ENCODE measurements at regions not wholly inside any gene's neighbourhood (a gene's known extent, or its start where the extent isn't known, plus 50 kb on each side); places are given as distances from the start of the nearest gene placed in this dataset.
"Not testable (repeated sequence)": the region's sequence is repeated elsewhere in the genome, so short reads cannot be mapped to it uniquely, and the experiment has no call there.

DNA sequence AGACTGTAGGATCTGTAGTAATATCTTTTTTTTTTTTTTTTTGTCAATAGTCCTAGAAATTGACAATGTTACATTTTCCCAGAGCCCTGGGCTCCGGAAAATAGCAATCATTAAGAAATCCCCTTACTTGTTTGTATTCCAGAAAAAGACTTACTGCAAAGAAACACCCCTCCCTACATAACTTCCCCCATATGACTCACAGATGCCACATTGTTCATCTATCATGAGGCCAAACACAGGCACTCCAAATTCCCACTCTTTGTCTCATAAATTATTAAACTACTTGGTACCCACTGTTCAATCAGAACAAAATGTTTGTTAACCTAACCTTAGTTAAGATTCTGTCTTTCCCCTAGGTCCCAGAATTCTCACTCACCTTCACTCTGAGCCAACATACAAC, 53.5 kb downstream of the TEX51 start:
- no peaks in the 10 kb centered on the region for H3K9me3 ChIP-seq (ENCODE audit: control insufficient read depth, low read length)
- H3K27ac ChIP-seq (ENCODE audit: low read length) = no peak overlapping the region
- no peak overlapping the region for H3K4me3 ChIP-seq (ENCODE audit: low read length)
- no peaks in the 10 kb centered on the region for H3K27me3 ChIP-seq (ENCODE audit: control insufficient read depth, insufficient read depth)
- DNase-seq (no peak), ATAC-seq (no peak)
- intact Hi-C loops (cut with DNase I) = no loop called here
- 84% methylated on average over 1 of the region's 1 CpG for WGBS
- H3K4me1 ChIP-seq (ENCODE audit: control insufficient read depth, insufficient read depth, low read length) = no peaks in the 10 kb centered on the region

GRCh38 chr2:126953483-126953882, 54.8 kb downstream of the TEX51 start:
- Histone ChIP-seq H3K4me3 (ENCODE audit: low read length) (no peak overlapping the region), H3K27me3 (ENCODE audit: control insufficient read depth, insufficient read depth) (no peaks in the 10 kb centered on the region), H3K9me3 (ENCODE audit: control insufficient read depth, low read length) (no peaks in the 10 kb centered on the region), H3K27ac (ENCODE audit: low read length) (no peak overlapping the region), H3K4me1 (ENCODE audit: control insufficient read depth, insufficient read depth, low read length) (no peaks in the 10 kb centered on the region)
- intact Hi-C loops (cut with DNase I) = no loop called here
- ATAC-seq (no peak), DNase-seq (no peak)
- 46% methylated on average over 2 of the region's 2 CpGs for WGBS

- no peak for ATAC-seq
- intact Hi-C loops (cut with DNase I) = no loop called here
- whole genome bisulfite sequencing = 52% methylated on average over 1 of the region's 1 CpG
- H3K27me3 ChIP-seq (ENCODE audit: control insufficient read depth, insufficient read depth) = no peaks in the 10 kb centered on the region
- no peaks in the 10 kb centered on the region for H3K9me3 ChIP-seq (ENCODE audit: control insufficient read depth, low read length)
- H3K4me1 ChIP-seq (ENCODE audit: control insufficient read depth, insufficient read depth, low read length) = no peaks in the 10 kb centered on the region
- no peak overlapping the region for H3K27ac ChIP-seq (ENCODE audit: low read length)
- DNase-seq = no peak
- H3K4me3 ChIP-seq (ENCODE audit: low read length) = no peak overlapping the region
Observed at GRCh38 chr2:126954831-126955230, 56.1 kb downstream of the TEX51 start.

- H3K27me3 ChIP-seq (ENCODE audit: control insufficient read depth, insufficient read depth); H3K9me3 ChIP-seq (ENCODE audit: control insufficient read depth, low read length); DNase-seq; H3K4me3 ChIP-seq (ENCODE audit: low read length); ATAC-seq; H3K4me1 ChIP-seq (ENCODE audit: control insufficient read depth, insufficient read depth, low read length); H3K27ac ChIP-seq (ENCODE audit: low read length); intact Hi-C loops (cut with DNase I): not testable (repeated sequence)
- 51% methylated on average over 4 of the region's 4 CpGs for WGBS
Observed at GRCh38 chr2:126956773-126957172, 58.1 kb downstream of the TEX51 start.

GRCh38 chr2:126963390-126963789, 64.7 kb downstream of the TEX51 start:
- ATAC-seq = no peak

GRCh38 chr2:126966601-126967000, 67.9 kb downstream of the TEX51 start:
- no peaks in the 10 kb centered on the region for H3K9me3 ChIP-seq (ENCODE audit: control insufficient read depth, low read length)
- no peak for DNase-seq
- intact Hi-C loops (cut with DNase I) = no loop called here
- no peak for ATAC-seq
- H3K4me3 ChIP-seq (ENCODE audit: low read length) = no peak overlapping the region
- WGBS = 93% methylated on average over 1 of the region's 1 CpG
- no peaks in the 10 kb centered on the region for H3K4me1 ChIP-seq (ENCODE audit: control insufficient read depth, insufficient read depth, low read length)
- no peak overlapping the region for H3K27ac ChIP-seq (ENCODE audit: low read length)
- no peaks in the 10 kb centered on the region for H3K27me3 ChIP-seq (ENCODE audit: control insufficient read depth, insufficient read depth)

More at GRCh38 chr2:126963390-126963789, 64.7 kb downstream of the TEX51 start:
- intact Hi-C loops (cut with DNase I) = no loop called here
- no peak overlapping the region for H3K4me3 ChIP-seq (ENCODE audit: low read length)
- no peaks in the 10 kb centered on the region for H3K4me1 ChIP-seq (ENCODE audit: control insufficient read depth, insufficient read depth, low read length)
- DNase-seq = peak in 1 of 3 donors; percentile 41
- no peaks in the 10 kb centered on the region for H3K9me3 ChIP-seq (ENCODE audit: control insufficient read depth, low read length)
- H3K27me3 ChIP-seq (ENCODE audit: control insufficient read depth, insufficient read depth) = no peaks in the 10 kb centered on the region
- WGBS = 82% methylated on average over 5 of the region's 5 CpGs
- H3K27ac ChIP-seq (ENCODE audit: low read length) = no peak overlapping the region

GRCh38 chr2:126970583-126970982, 71.9 kb downstream of the TEX51 start:
- H3K27me3 ChIP-seq (ENCODE audit: control insufficient read depth, insufficient read depth) = no peaks in the 10 kb centered on the region
- intact Hi-C loops (cut with DNase I) = loop anchor here in 2 of 4 donors (10.0 kb wide), 1 partner anchor 1226 kb away; no protein-coding TSS in a partner anchor
- H3K27ac ChIP-seq (ENCODE audit: low read length) = no peak overlapping the region
- no peaks in the 10 kb centered on the region for H3K4me1 ChIP-seq (ENCODE audit: control insufficient read depth, insufficient read depth, low read length)
- no peak for ATAC-seq
- H3K4me3 ChIP-seq (ENCODE audit: low read length) = no peak overlapping the region
- DNase-seq = no peak
- no peaks in the 10 kb centered on the region for H3K9me3 ChIP-seq (ENCODE audit: control insufficient read depth, low read length)
- WGBS = 50% methylated on average over 3 of the region's 3 CpGs

GRCh38 chr2:126971162-126971480, 72.4 kb downstream of the TEX51 start:
- 72% methylated on average over 14 of the region's 14 CpGs for WGBS
- Histone ChIP-seq H3K27ac (ENCODE audit: low read length) (no peak overlapping the region), H3K4me3 (ENCODE audit: low read length) (no peak overlapping the region), H3K4me1 (ENCODE audit: control insufficient read depth, insufficient read depth, low read length) (no peaks in the 10 kb centered on the region), H3K9me3 (ENCODE audit: control insufficient read depth, low read length) (no peaks in the 10 kb centered on the region), H3K27me3 (ENCODE audit: control insufficient read depth, insufficient read depth) (no peaks in the 10 kb centered on the region)
- ATAC-seq (no peak), DNase-seq (peak in 1 of 3 donors; percentile 43)
- intact Hi-C loops (cut with DNase I) = loop anchor here in 2 of 4 donors (10.0 kb wide), 1 partner anchor 1226 kb away; no protein-coding TSS in a partner anchor

DNA sequence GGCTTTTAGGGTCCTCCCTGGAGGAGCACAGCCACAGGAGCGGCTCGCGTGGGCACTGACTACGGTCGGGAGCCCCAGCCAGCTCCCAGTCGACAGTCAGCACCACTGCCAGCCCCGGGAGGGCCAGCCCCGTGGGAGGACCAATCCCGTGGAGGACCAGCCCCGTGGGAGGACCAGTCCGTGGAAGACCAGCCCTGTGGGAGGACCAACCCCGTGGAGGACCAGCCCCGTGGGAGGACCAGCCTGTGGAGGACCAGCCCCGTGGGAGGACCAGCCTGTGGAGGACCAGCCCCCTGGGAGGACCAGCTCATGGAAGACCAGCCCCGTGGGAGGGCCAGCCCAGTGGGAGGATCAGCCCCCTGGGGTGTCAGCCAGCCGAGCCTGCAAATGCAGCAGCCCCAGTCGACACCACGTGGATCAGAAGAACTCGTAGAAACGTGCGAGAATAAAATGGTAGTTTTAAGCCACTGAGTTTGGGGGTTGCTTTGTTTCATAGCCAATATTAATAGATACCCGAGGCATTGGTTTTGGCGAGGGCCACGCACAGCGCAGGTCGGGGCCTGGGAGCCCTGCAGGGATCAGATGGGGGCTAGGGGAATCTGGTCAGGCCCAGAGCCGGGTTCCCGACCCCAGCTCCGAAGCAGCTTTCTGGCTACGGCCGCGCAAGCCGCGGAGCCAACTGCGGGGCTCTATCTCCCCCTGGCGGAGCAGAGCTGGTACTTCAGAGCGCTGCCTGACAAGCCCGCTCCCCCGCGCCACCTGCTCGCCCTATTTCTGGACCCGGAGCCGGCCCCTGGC, 73.0 kb downstream of the TEX51 start:
- H3K4me3 ChIP-seq (ENCODE audit: low read length) = peak overlapping the region; percentile 33
- H3K27ac ChIP-seq (ENCODE audit: low read length) = no peak overlapping the region
- 15% methylated on average over 43 of the region's 43 CpGs for WGBS
- no peaks in the 10 kb centered on the region for H3K4me1 ChIP-seq (ENCODE audit: control insufficient read depth, insufficient read depth, low read length)
- H3K27me3 ChIP-seq (ENCODE audit: control insufficient read depth, insufficient read depth) = no peaks in the 10 kb centered on the region
- intact Hi-C loops (cut with DNase I) = loop anchor here in 2 of 4 donors (10.0 kb wide), 1 partner anchor 1227 kb away; no protein-coding TSS in a partner anchor
- H3K9me3 ChIP-seq (ENCODE audit: control insufficient read depth, low read length) = no peaks in the 10 kb centered on the region
- ATAC-seq (peak; percentile 89 to 95), DNase-seq (peak; percentile 77 to 89 (median 86))

DNA sequence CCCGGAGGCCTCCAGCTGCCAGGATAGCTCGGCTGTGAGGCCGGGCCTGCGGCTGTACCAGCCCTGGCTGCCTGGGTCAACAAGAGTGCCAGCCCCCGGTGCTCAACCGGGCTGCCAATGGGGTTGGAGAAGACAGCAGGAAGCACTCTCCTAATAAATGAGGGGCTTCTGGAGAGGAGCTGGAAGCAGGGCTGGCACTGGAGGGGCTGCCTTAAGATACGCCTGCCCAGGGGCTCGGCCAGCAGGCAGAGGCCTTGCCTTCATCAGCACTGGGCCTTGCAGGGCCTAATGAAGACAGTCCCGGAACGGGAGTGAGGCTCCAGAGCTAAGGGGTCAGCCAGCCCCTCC, 73.6 kb downstream of the TEX51 start:
- intact Hi-C loops (cut with DNase I) = loop anchor here in 2 of 4 donors (10.0 kb wide), 1 partner anchor 1227 kb away; no protein-coding TSS in a partner anchor
- H3K27ac ChIP-seq (ENCODE audit: low read length) = no peak overlapping the region
- no peaks in the 10 kb centered on the region for H3K27me3 ChIP-seq (ENCODE audit: control insufficient read depth, insufficient read depth)
- H3K4me1 ChIP-seq (ENCODE audit: control insufficient read depth, insufficient read depth, low read length) = no peaks in the 10 kb centered on the region
- H3K9me3 ChIP-seq (ENCODE audit: control insufficient read depth, low read length) = no peaks in the 10 kb centered on the region
- DNase-seq (peak in 1 of 3 donors; percentile 58), ATAC-seq (no peak)
- H3K4me3 ChIP-seq (ENCODE audit: low read length) = no peak overlapping the region
- WGBS = 22% methylated on average over 10 of the region's 10 CpGs

- Histone ChIP-seq H3K27ac (ENCODE audit: low read length) (no peak overlapping the region), H3K27me3 (ENCODE audit: control insufficient read depth, insufficient read depth) (no peaks in the 10 kb centered on the region), H3K4me1 (ENCODE audit: control insufficient read depth, insufficient read depth, low read length) (no peaks in the 10 kb centered on the region), H3K9me3 (ENCODE audit: control insufficient read depth, low read length) (no peaks in the 10 kb centered on the region), H3K4me3 (ENCODE audit: low read length) (no peak overlapping the region)
- intact Hi-C loops (cut with DNase I) = loop anchor here in 2 of 4 donors (10.0 kb wide), 1 partner anchor 1229 kb away; no protein-coding TSS in a partner anchor
- DNase-seq (no peak), ATAC-seq (no peak)
- WGBS = 91% methylated on average over 2 of the region's 2 CpGs
Observed at GRCh38 chr2:126973745-126974144, 75.1 kb downstream of the TEX51 start.

All from right cardiac atrium (tissue), 5 donors.